ENCODE measurements at regions not wholly inside any gene's neighbourhood (a gene's known extent, or its start where the extent isn't known, plus 50 kb on each side); places are given as distances from the start of the nearest gene placed in this dataset.

DNA sequence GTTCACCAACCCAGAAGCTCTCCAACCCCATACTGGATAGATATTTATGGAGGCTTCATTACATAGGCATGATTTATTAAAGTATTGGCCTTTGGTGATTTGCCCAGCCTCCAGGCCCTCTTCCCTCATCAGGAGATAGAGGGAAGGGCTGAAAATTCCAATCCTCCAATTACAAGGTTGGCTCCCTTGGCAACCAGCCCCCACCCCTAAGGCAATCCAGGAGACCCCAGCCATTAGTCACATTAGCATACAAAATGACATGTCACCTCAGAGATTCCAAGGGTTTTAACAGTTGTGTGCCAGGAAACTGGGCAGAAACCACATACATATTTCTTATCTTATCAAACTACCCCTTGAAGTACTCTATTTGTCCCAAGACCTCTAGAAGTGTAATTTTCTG lies 210.0 kb downstream of the HINT1 start:
- TF ChIP-seq, protein P1, sequence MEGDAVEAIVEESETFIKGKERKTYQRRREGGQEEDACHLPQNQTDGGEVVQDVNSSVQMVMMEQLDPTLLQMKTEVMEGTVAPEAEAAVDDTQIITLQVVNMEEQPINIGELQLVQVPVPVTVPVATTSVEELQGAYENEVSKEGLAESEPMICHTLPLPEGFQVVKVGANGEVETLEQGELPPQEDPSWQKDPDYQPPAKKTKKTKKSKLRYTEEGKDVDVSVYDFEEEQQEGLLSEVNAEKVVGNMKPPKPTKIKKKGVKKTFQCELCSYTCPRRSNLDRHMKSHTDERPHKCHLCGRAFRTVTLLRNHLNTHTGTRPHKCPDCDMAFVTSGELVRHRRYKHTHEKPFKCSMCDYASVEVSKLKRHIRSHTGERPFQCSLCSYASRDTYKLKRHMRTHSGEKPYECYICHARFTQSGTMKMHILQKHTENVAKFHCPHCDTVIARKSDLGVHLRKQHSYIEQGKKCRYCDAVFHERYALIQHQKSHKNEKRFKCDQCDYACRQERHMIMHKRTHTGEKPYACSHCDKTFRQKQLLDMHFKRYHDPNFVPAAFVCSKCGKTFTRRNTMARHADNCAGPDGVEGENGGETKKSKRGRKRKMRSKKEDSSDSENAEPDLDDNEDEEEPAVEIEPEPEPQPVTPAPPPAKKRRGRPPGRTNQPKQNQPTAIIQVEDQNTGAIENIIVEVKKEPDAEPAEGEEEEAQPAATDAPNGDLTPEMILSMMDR (conservative IDR thresholded peaks at IDR 0.05): no peak
- TF ChIP-seq ZFX (IDR thresholded peaks at IDR 0.05): no peak
